ENCODE measurements at regions not wholly inside any gene's neighbourhood (a gene's known extent, or its start where the extent isn't known, plus 50 kb on each side); places are given as distances from the start of the nearest gene placed in this dataset.

- TF ChIP-seq EZH2 (IDR thresholded peaks at IDR 0.05; ENCODE audit: borderline replicate concordance, insufficient read depth, low read length, poor library complexity, severe bottlenecking): no peak
- TF ChIP-seq CTCF (IDR thresholded peaks at IDR 0.05; ENCODE audit: poor library complexity, severe bottlenecking): no peak
- H3K36me3 ChIP-seq (ENCODE audit: insufficient read depth, low read length): no peaks in the 10 kb centered on the region
- H3K9me3 ChIP-seq (ENCODE audit: low read length): no peaks in the 10 kb centered on the region
- H3K27ac ChIP-seq (ENCODE audit: low read length): no peak overlapping the region
- no peaks in the 10 kb centered on the region for H3K9me2 ChIP-seq (ENCODE audit: insufficient read depth, low read length)
- no peak overlapping the region for H3K4me2 ChIP-seq (ENCODE audit: low read length)
- no peak overlapping the region for H3K9ac ChIP-seq (ENCODE audit: low read length)
- no peak overlapping the region for H3K4me3 ChIP-seq (ENCODE audit: low read length)
- no peaks in the 10 kb centered on the region for H4K20me1 ChIP-seq (ENCODE audit: insufficient read depth)
- no peaks in the 10 kb centered on the region for H3K27me3 ChIP-seq (ENCODE audit: insufficient read depth, low read depth, low read length)
- no peaks in the 10 kb centered on the region for H3K79me2 ChIP-seq (replicated peaks; ENCODE audit: insufficient read depth, low read length)
- no peak overlapping the region for H2AFZ ChIP-seq (ENCODE audit: low read depth, low read length)
- H3F3A ChIP-seq (ENCODE audit: insufficient read depth, low read length, poor library complexity, severe bottlenecking): no peaks in the 10 kb centered on the region
Measured at GRCh38 chr7:132681951-132682350, 105.7 kb upstream of the PLXNA4 start.

GRCh38 chr7:132680590-132680989 lies 104.3 kb upstream of the PLXNA4 start:
- H3F3A ChIP-seq (ENCODE audit: insufficient read depth, low read length, poor library complexity, severe bottlenecking): no peaks in the 10 kb centered on the region
- no peaks in the 10 kb centered on the region for H3K79me2 ChIP-seq (replicated peaks; ENCODE audit: insufficient read depth, low read length)
- no peaks in the 10 kb centered on the region for H4K20me1 ChIP-seq (ENCODE audit: insufficient read depth)
- TF ChIP-seq SMC3 (conservative IDR thresholded peaks at IDR 0.05; ENCODE audit: poor library complexity) (no peak), POLR2AphosphoS5 (IDR thresholded peaks at IDR 0.05) (no peak), RAD21 (conservative IDR thresholded peaks at IDR 0.05) (no peak), EP300 (conservative IDR thresholded peaks at IDR 0.05; ENCODE audit: poor library complexity, severe bottlenecking) (no peak), EZH2 (IDR thresholded peaks at IDR 0.05; ENCODE audit: borderline replicate concordance, insufficient read depth, low read length, poor library complexity, severe bottlenecking) (no peak), MXI1 (conservative IDR thresholded peaks at IDR 0.05; ENCODE audit: poor library complexity, severe bottlenecking) (no peak), TAF1 (IDR thresholded peaks at IDR 0.05; ENCODE audit: low read depth) (no peak), CTCF (IDR thresholded peaks at IDR 0.05; ENCODE audit: poor library complexity, severe bottlenecking) (no peak), REST (IDR thresholded peaks at IDR 0.05; ENCODE audit: borderline replicate concordance) (no peak)
- no peaks in the 10 kb centered on the region for H3K9me3 ChIP-seq (ENCODE audit: low read length)
- H3K4me3 ChIP-seq (ENCODE audit: low read length): no peak overlapping the region
- no peaks in the 10 kb centered on the region for H3K36me3 ChIP-seq (ENCODE audit: insufficient read depth, low read length)
- H2AFZ ChIP-seq (ENCODE audit: low read depth, low read length): no peak overlapping the region
- H3K4me2 ChIP-seq (ENCODE audit: low read length): no peak overlapping the region
- no peak overlapping the region for H3K27ac ChIP-seq (ENCODE audit: low read length)
- no peaks in the 10 kb centered on the region for H3K27me3 ChIP-seq (ENCODE audit: insufficient read depth, low read depth, low read length)
- no peaks in the 10 kb centered on the region for H3K9me2 ChIP-seq (ENCODE audit: insufficient read depth, low read length)
- H3K9ac ChIP-seq (ENCODE audit: low read length): no peak overlapping the region

Data from neural cell (in vitro differentiated cells).